ENCODE measurements at regions not wholly inside any gene's neighbourhood (a gene's known extent, or its start where the extent isn't known, plus 50 kb on each side); places are given as distances from the start of the nearest gene placed in this dataset.

DNA sequence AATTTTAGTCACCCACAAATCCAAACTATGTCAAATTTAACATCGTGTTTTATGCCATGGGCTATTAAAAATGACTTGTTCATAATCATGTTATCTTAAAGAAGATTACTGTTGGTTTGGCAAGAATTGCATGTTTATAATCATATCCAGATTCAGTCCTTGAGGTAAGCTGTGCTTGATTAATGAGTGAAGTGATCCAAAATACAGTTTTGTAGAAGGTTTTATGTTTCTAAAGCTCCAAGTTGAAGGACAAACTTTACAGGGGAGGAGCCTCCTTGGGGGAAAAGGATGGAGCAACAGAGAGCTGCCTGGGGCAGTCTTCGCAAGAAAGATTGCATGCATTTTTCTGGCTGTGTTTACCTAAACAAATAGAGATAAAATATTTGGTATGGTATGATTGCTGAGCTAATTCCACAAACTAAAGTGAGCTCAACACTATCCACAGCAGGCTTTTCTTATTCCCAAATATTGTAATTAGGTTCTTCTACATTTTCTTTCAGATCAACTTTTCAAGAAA, 189.5 kb upstream of the TYRP1 start:
- DNase-seq (no peak), ATAC-seq (no peak)
- H3K4me2 ChIP-seq (ENCODE audit: low read length) = no peak overlapping the region
- intact Hi-C loops (cut with micrococcal nuclease) = no loop called here
- no peaks in the 10 kb centered on the region for H3K4me1 ChIP-seq (ENCODE audit: insufficient read depth, low read length)
- no peak overlapping the region for H3K27ac ChIP-seq (ENCODE audit: low read length)
- no peak overlapping the region for H3K4me3 ChIP-seq (ENCODE audit: low read length)
- ChIA-PET POLR2A (ENCODE audit: unreplicated experiment) (no interaction called here), CTCF (no interaction called here)
- H3K9ac ChIP-seq (ENCODE audit: low read length) = no peak overlapping the region
- H3F3A ChIP-seq (ENCODE audit: low read length, unreplicated experiment) = no peaks in the 10 kb centered on the region
- H3K9me3 ChIP-seq (ENCODE audit: low read length) = no peaks in the 10 kb centered on the region
- no peaks in the 10 kb centered on the region for H3K79me2 ChIP-seq (ENCODE audit: low read length)
- TF ChIP-seq EZH2phosphoT487 (IDR thresholded peaks at IDR 0.05; ENCODE audit: borderline replicate concordance, low read length) = no peak
- no peak for TF ChIP-seq EZH2 (IDR thresholded peaks at IDR 0.05; ENCODE audit: low read length, unreplicated experiment)
- TF ChIP-seq, protein P1, sequence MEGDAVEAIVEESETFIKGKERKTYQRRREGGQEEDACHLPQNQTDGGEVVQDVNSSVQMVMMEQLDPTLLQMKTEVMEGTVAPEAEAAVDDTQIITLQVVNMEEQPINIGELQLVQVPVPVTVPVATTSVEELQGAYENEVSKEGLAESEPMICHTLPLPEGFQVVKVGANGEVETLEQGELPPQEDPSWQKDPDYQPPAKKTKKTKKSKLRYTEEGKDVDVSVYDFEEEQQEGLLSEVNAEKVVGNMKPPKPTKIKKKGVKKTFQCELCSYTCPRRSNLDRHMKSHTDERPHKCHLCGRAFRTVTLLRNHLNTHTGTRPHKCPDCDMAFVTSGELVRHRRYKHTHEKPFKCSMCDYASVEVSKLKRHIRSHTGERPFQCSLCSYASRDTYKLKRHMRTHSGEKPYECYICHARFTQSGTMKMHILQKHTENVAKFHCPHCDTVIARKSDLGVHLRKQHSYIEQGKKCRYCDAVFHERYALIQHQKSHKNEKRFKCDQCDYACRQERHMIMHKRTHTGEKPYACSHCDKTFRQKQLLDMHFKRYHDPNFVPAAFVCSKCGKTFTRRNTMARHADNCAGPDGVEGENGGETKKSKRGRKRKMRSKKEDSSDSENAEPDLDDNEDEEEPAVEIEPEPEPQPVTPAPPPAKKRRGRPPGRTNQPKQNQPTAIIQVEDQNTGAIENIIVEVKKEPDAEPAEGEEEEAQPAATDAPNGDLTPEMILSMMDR (conservative IDR thresholded peaks at IDR 0.05; ENCODE audit: low read depth, low read length) = no peak
- no peaks in the 10 kb centered on the region for H3K36me3 ChIP-seq (ENCODE audit: low read depth, low read length)
- no peaks in the 10 kb centered on the region for H3K27me3 ChIP-seq (ENCODE audit: low read length)
- H4K20me1 ChIP-seq (ENCODE audit: low read length) = no peaks in the 10 kb centered on the region
- H3K9me2 ChIP-seq (replicated peaks; ENCODE audit: low read length) = no peaks in the 10 kb centered on the region
- BruUV-seq (replicated peaks) = no TSS peak
- no peak overlapping the region for H2AFZ ChIP-seq (ENCODE audit: low read length)

DNA sequence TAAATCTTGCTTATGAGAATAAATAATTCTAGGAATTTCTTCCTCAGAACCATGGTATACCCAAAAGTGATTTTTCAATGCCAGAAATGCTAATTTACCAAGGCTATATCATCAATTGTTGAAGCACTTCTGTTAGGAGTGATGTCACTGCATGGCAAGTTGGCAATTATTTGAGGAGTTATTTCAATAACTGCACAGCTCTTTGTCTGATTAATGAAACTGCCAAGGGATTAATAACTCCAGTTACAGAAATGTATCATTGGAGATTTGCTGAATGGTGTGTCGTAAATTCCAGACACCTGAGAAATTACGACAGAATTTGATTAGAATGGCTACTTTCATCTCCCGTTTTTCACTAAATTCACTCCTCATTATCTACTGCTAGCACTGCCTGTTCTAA, 182.6 kb upstream of the TYRP1 start:
- TF ChIP-seq, protein P1 (conservative IDR thresholded peaks at IDR 0.05; ENCODE audit: low read depth, low read length) = no peak
- TF ChIP-seq EZH2 (IDR thresholded peaks at IDR 0.05; ENCODE audit: low read length, unreplicated experiment) (no peak), EZH2phosphoT487 (IDR thresholded peaks at IDR 0.05; ENCODE audit: borderline replicate concordance, low read length) (no peak)
- H3K9me2 ChIP-seq (replicated peaks; ENCODE audit: low read length) = no peaks in the 10 kb centered on the region
- BruUV-seq (replicated peaks) = no TSS peak
- no peak for DNase-seq
- ChIA-PET POLR2A (ENCODE audit: unreplicated experiment) (no interaction called here), CTCF (no interaction called here)
- no peak overlapping the region for H3K27ac ChIP-seq (ENCODE audit: low read length)
- no peaks in the 10 kb centered on the region for H3K27me3 ChIP-seq (ENCODE audit: low read length)
- H3K4me3 ChIP-seq (ENCODE audit: low read length) = no peak overlapping the region
- no peak overlapping the region for H3K9ac ChIP-seq (ENCODE audit: low read length)
- H3K36me3 ChIP-seq (ENCODE audit: low read depth, low read length) = no peaks in the 10 kb centered on the region
- H3K79me2 ChIP-seq (ENCODE audit: low read length) = no peaks in the 10 kb centered on the region
- intact Hi-C loops (cut with micrococcal nuclease) = no loop called here
- H2AFZ ChIP-seq (ENCODE audit: low read length) = no peak overlapping the region
- H3K9me3 ChIP-seq (ENCODE audit: low read length) = no peaks in the 10 kb centered on the region
- H3F3A ChIP-seq (ENCODE audit: low read length, unreplicated experiment) = no peaks in the 10 kb centered on the region
- H3K4me1 ChIP-seq (ENCODE audit: insufficient read depth, low read length) = no peaks in the 10 kb centered on the region
- ATAC-seq = no peak
- H3K4me2 ChIP-seq (ENCODE audit: low read length) = no peak overlapping the region
- H4K20me1 ChIP-seq (ENCODE audit: low read length) = no peaks in the 10 kb centered on the region

DNA sequence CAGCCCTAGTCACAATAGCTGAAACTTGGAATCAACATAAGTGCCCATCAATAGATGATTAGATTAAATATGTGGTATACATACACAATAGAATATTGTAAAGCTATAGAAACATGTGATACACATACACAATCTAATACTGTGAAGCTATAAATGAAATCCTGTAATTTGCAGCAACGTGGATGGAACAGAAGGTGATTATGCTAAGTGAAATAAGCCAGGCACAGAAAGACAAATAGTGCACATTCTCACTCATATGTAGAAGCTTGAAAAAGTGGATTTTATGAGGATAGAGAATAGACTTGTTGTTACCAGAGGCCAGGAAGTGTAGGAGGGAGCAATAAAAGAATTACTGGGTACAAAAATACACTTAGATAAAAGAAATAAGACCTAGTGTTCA, 181.5 kb upstream of the TYRP1 start:
- Histone ChIP-seq H3K27ac (ENCODE audit: low read length) (no peak overlapping the region), H3K9me2 (replicated peaks; ENCODE audit: low read length) (no peaks in the 10 kb centered on the region), H3K79me2 (ENCODE audit: low read length) (no peaks in the 10 kb centered on the region), H3K4me3 (ENCODE audit: low read length) (no peak overlapping the region), H3K4me2 (ENCODE audit: low read length) (no peak overlapping the region), H3K4me1 (ENCODE audit: insufficient read depth, low read length) (no peaks in the 10 kb centered on the region), H3K27me3 (ENCODE audit: low read length) (no peaks in the 10 kb centered on the region), H2AFZ (ENCODE audit: low read length) (no peak overlapping the region), H3K9ac (ENCODE audit: low read length) (no peak overlapping the region), H3K9me3 (ENCODE audit: low read length) (no peaks in the 10 kb centered on the region), H3K36me3 (ENCODE audit: low read depth, low read length) (no peaks in the 10 kb centered on the region), H3F3A (ENCODE audit: low read length, unreplicated experiment) (no peaks in the 10 kb centered on the region), H4K20me1 (ENCODE audit: low read length) (no peaks in the 10 kb centered on the region)
- intact Hi-C loops (cut with micrococcal nuclease) = no loop called here
- CTCF ChIA-PET = no interaction called here
- no peak for TF ChIP-seq EZH2phosphoT487 (IDR thresholded peaks at IDR 0.05; ENCODE audit: borderline replicate concordance, low read length)
- TF ChIP-seq, protein P1 (conservative IDR thresholded peaks at IDR 0.05; ENCODE audit: low read depth, low read length) = no peak
- no peak for TF ChIP-seq EZH2 (IDR thresholded peaks at IDR 0.05; ENCODE audit: low read length, unreplicated experiment)
- no TSS peak for BruUV-seq (replicated peaks)
- DNase-seq (no peak), ATAC-seq (no peak)
- POLR2A ChIA-PET (ENCODE audit: unreplicated experiment) = no interaction called here
